OCI-LY1 (cell line): ENCODE measurements at regions not wholly inside any gene's neighbourhood (a gene's known extent, or its start where the extent isn't known, plus 50 kb on each side); places are given as distances from the start of the nearest gene placed in this dataset.

Source experiments
- H2AFZ ChIP-seq: fragments of 200-600 bp; sonication (generic), shearing (Covaris generic); 2 replicates; pipeline ENCODE4 v1.6.0; 2014; ENCODE audit warnings: antibody characterized with exemption, mild to moderate bottlenecking, low read length
- H3F3A ChIP-seq: fragments of 200-600 bp; sonication (generic), shearing (Covaris generic); 2 replicates; pipeline ENCODE4 v1.6.0; 2014; ENCODE audit warnings: mild to moderate bottlenecking, antibody characterized with exemption, low read length, moderate library complexity; ENCODE audit not compliant: insufficient read depth
- H3K27ac ChIP-seq: fragments of 200-600 bp; sonication (generic); 2 replicates; pipeline ENCODE4 v1.5.1; 2014; ENCODE audit warnings: low read length, mixed run types, mild to moderate bottlenecking, low read depth; ENCODE audit not compliant: poor library complexity, severe bottlenecking
- H3K27me3 ChIP-seq: fragments of 200-600 bp; sonication (generic); 2 replicates; pipeline ENCODE4 v1.6.0; 2014; ENCODE audit warnings: antibody characterized with exemption, mild to moderate bottlenecking, low read length, moderate library complexity; ENCODE audit not compliant: insufficient read depth
- H3K36me3 ChIP-seq: fragments of 200-600 bp; sonication (generic); 2 replicates; pipeline ENCODE4 v1.6.1; 2014; ENCODE audit warnings: mild to moderate bottlenecking, antibody characterized with exemption, low read length, moderate library complexity, mixed read lengths; ENCODE audit not compliant: insufficient read depth
- H3K4me1 ChIP-seq: fragments of 200-600 bp; sonication (generic); 2 replicates; pipeline ENCODE4 v1.5.1; 2014; ENCODE audit warnings: mild to moderate bottlenecking, low read length, moderate library complexity; ENCODE audit not compliant: insufficient read depth, severe bottlenecking
- H3K4me2 ChIP-seq: fragments of 200-600 bp; sonication (generic), shearing (Covaris generic); 2 replicates; pipeline ENCODE4 v1.6.1; 2014; ENCODE audit warnings: low read length
- H3K4me3 ChIP-seq: fragments of 200-600 bp; sonication (generic); 2 replicates; pipeline ENCODE4 v1.5.1; 2014; ENCODE audit warnings: low read length, low read depth, mild to moderate bottlenecking, mixed read lengths; ENCODE audit not compliant: poor library complexity, severe bottlenecking
- H3K79me2 ChIP-seq: fragments of 200-600 bp; shearing (Covaris generic); 2 replicates; pipeline ENCODE4 v1.6.1; 2016; ENCODE audit warnings: mixed run types, low read length, mixed read lengths; ENCODE audit not compliant: insufficient read depth
- H3K9ac ChIP-seq: fragments of 200-600 bp; sonication (generic), shearing (Covaris generic); 2 replicates; pipeline ENCODE4 v1.6.1; 2014; ENCODE audit warnings: mild to moderate bottlenecking, low read length, mixed read lengths
- H3K9me2 ChIP-seq: fragments of 200-600 bp; sonication (generic), shearing (Covaris generic); 2 replicates; pipeline ENCODE4 v1.6.1; 2014; ENCODE audit warnings: low read depth, mild to moderate bottlenecking, low read length, mixed read lengths
- H3K9me3 ChIP-seq: fragments of 200-600 bp; shearing (Covaris generic); 2 replicates; pipeline ENCODE4 v1.6.1; 2014; ENCODE audit warnings: low read length, mixed read lengths
- H4K20me1 ChIP-seq: fragments of 200-600 bp; sonication (generic), shearing (Covaris generic); 2 replicates; pipeline ENCODE4 v1.6.0; 2016; ENCODE audit warnings: mild to moderate bottlenecking, low read length; ENCODE audit not compliant: insufficient read depth
- EZH2 ChIP-seq: fragments of 200-600 bp; sonication (generic), shearing (Covaris generic); IDR thresholded peaks from 2 replicates; pipeline ENCODE4 v1.8.0; 2017; ENCODE audit warnings: borderline replicate concordance, mixed run types, mild to moderate bottlenecking, antibody characterized with exemption, low read length, moderate library complexity, mixed read lengths
- TF ChIP-seq, protein P1 (sequence below): fragments of 200-600 bp; sonication (generic), shearing (Covaris generic); IDR thresholded peaks from 2 replicates; pipeline ENCODE4 v1.5.1; 2017; ENCODE audit warnings: mild to moderate bottlenecking, antibody characterized with exemption, low read length, moderate library complexity, mixed read lengths

GRCh38 chr11:90525962-90526361 is 303.1 kb upstream of the CHORDC1 start:
- no peaks in the 10 kb centered on the region for H3K9me2 ChIP-seq
- no peaks in the 10 kb centered on the region for H3K27me3 ChIP-seq
- H3K4me3 ChIP-seq, result no peak overlapping the region
- no peaks in the 10 kb centered on the region for H3K79me2 ChIP-seq
- H4K20me1 ChIP-seq, result no peaks in the 10 kb centered on the region
- no peaks in the 10 kb centered on the region for H3K9me3 ChIP-seq
- no peak overlapping the region for H3K4me2 ChIP-seq
- no peaks in the 10 kb centered on the region for H3K36me3 ChIP-seq
- H2AFZ ChIP-seq, result no peak overlapping the region
- no peaks in the 10 kb centered on the region for H3K4me1 ChIP-seq
- TF ChIP-seq, protein P1, sequence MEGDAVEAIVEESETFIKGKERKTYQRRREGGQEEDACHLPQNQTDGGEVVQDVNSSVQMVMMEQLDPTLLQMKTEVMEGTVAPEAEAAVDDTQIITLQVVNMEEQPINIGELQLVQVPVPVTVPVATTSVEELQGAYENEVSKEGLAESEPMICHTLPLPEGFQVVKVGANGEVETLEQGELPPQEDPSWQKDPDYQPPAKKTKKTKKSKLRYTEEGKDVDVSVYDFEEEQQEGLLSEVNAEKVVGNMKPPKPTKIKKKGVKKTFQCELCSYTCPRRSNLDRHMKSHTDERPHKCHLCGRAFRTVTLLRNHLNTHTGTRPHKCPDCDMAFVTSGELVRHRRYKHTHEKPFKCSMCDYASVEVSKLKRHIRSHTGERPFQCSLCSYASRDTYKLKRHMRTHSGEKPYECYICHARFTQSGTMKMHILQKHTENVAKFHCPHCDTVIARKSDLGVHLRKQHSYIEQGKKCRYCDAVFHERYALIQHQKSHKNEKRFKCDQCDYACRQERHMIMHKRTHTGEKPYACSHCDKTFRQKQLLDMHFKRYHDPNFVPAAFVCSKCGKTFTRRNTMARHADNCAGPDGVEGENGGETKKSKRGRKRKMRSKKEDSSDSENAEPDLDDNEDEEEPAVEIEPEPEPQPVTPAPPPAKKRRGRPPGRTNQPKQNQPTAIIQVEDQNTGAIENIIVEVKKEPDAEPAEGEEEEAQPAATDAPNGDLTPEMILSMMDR, result no peak
- TF ChIP-seq EZH2, result no peak
- H3F3A ChIP-seq, result no peaks in the 10 kb centered on the region
- no peak overlapping the region for H3K9ac ChIP-seq
- no peak overlapping the region for H3K27ac ChIP-seq

- Histone ChIP-seq H3F3A (no peaks in the 10 kb centered on the region), H3K9ac (no peak overlapping the region), H3K27ac (no peak overlapping the region), H3K27me3 (no peaks in the 10 kb centered on the region), H3K79me2 (no peaks in the 10 kb centered on the region), H4K20me1 (no peaks in the 10 kb centered on the region), H2AFZ (no peak overlapping the region), H3K4me2 (no peak overlapping the region), H3K4me3 (no peak overlapping the region), H3K36me3 (no peaks in the 10 kb centered on the region), H3K9me2 (no peaks in the 10 kb centered on the region), H3K4me1 (no peaks in the 10 kb centered on the region), H3K9me3 (no peaks in the 10 kb centered on the region)
- TF ChIP-seq, protein P1, result no peak
- TF ChIP-seq EZH2, result no peak
These were observed 290.0 kb upstream of the CHORDC1 start for GRCh38 chr11:90512846-90513245.

- no peak overlapping the region for H3K4me2 ChIP-seq
- H3K9ac ChIP-seq, result no peak overlapping the region
- no peak overlapping the region for H3K27ac ChIP-seq
- H3K4me1 ChIP-seq, result no peaks in the 10 kb centered on the region
- H3K79me2 ChIP-seq, result no peaks in the 10 kb centered on the region
- no peaks in the 10 kb centered on the region for H3F3A ChIP-seq
- H3K9me2 ChIP-seq, result no peaks in the 10 kb centered on the region
- H3K4me3 ChIP-seq, result no peak overlapping the region
- no peaks in the 10 kb centered on the region for H4K20me1 ChIP-seq
- H3K9me3 ChIP-seq, result no peaks in the 10 kb centered on the region
- no peaks in the 10 kb centered on the region for H3K27me3 ChIP-seq
- TF ChIP-seq EZH2, result no peak
- TF ChIP-seq, protein P1, result no peak
- no peak overlapping the region for H2AFZ ChIP-seq
- H3K36me3 ChIP-seq, result no peaks in the 10 kb centered on the region
These were observed 288.0 kb upstream of the CHORDC1 start for GRCh38 chr11:90510839-90511238.
